MM.1S (cell line): ENCODE measurements at regions not wholly inside any gene's neighbourhood (a gene's known extent, or its start where the extent isn't known, plus 50 kb on each side); places are given as distances from the start of the nearest gene placed in this dataset.

Experiments used
- CTCF ChIP-seq: fragments of 300-600 bp; sonication (generic); IDR thresholded peaks from 2 replicates; pipeline ENCODE4 v1.5.1; 2016; ENCODE audit warnings: antibody characterized with exemption, low read length, mixed read lengths
- EZH2 ChIP-seq: fragments of 300-600 bp; sonication (generic); optimal IDR thresholded peaks from 2 replicates; pipeline ENCODE3; 2017; ENCODE audit warnings: low read depth, mild to moderate bottlenecking, antibody characterized with exemption, low read length, mixed read lengths

- TF ChIP-seq EZH2 (no peak), CTCF (no peak)
Observed at GRCh38 chr7:136308230-136308629, 331.1 kb upstream of the MTPN start.
